ENCODE measurements at regions not wholly inside any gene's neighbourhood (a gene's known extent, or its start where the extent isn't known, plus 50 kb on each side); places are given as distances from the start of the nearest gene placed in this dataset.
"Not testable (repeated sequence)": the region's sequence is repeated elsewhere in the genome, so short reads cannot be mapped to it uniquely, and the experiment has no call there.

DNA sequence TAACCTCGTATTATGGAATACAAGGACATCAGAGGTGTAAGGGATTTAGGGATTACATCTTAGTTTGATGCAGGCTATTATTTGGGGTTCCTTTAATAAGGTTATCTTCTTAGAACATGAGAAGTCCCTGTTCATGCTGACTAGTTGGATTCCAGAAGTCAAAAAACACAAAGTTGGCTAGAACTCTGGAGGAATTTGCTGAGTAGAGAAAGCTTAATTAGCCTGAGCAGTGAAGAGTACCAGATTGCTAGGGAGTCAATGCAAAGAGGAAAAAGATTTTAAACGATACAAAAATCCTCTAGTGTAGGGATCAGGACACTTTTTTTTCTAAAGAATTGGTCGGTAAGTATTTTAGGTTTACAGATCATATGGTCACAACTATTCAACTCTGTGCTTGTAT lies 1872.5 kb upstream of the C9orf72 start:
- H3K9ac ChIP-seq (ENCODE audit: low read depth in 2 of 2, low read length in 2 of 2), result no peak overlapping the region
- no peaks in the 10 kb centered on the region for H3K27me3 ChIP-seq
- no peak overlapping the region for H3K4me3 ChIP-seq
- no peaks in the 10 kb centered on the region for H3K36me3 ChIP-seq
- DNase-seq, result no peak
- intact Hi-C loops (cut with DNase I), result no loop called here
- H3K27ac ChIP-seq, result no peak overlapping the region
- TF ChIP-seq, protein P1, sequence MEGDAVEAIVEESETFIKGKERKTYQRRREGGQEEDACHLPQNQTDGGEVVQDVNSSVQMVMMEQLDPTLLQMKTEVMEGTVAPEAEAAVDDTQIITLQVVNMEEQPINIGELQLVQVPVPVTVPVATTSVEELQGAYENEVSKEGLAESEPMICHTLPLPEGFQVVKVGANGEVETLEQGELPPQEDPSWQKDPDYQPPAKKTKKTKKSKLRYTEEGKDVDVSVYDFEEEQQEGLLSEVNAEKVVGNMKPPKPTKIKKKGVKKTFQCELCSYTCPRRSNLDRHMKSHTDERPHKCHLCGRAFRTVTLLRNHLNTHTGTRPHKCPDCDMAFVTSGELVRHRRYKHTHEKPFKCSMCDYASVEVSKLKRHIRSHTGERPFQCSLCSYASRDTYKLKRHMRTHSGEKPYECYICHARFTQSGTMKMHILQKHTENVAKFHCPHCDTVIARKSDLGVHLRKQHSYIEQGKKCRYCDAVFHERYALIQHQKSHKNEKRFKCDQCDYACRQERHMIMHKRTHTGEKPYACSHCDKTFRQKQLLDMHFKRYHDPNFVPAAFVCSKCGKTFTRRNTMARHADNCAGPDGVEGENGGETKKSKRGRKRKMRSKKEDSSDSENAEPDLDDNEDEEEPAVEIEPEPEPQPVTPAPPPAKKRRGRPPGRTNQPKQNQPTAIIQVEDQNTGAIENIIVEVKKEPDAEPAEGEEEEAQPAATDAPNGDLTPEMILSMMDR (IDR thresholded peaks at IDR 0.05), result no peak
- no peaks in the 10 kb centered on the region for H3K4me1 ChIP-seq
- no peaks in the 10 kb centered on the region for H3K9me3 ChIP-seq

DNA sequence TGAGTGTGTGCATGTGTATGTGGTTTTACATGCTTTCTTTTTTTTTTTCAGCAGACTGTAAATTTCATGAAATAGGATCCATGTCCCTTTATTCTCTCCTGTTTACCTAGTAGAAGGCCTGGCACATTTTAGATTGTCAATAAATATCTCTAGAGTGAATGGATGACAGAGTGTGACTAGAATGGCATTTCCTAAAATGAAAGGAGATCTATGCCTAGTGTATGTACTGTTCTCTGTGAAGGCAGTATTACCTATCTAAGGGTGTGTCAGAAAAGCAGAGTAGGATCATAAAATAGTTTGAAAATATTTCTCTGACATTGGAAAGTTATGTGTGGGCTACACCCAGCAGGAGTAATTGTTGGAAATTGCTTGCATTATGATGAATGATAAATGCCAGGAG lies 1876.0 kb upstream of the C9orf72 start:
- DNase-seq, result no peak
- intact Hi-C loops (cut with DNase I), result no loop called here
- Histone ChIP-seq H3K9ac (ENCODE audit: low read depth in 2 of 2, low read length in 2 of 2) (no peak overlapping the region), H3K27ac (no peak overlapping the region), H3K27me3 (no peaks in the 10 kb centered on the region), H3K36me3 (no peaks in the 10 kb centered on the region), H3K9me3 (no peaks in the 10 kb centered on the region), H3K4me3 (no peak overlapping the region), H3K4me1 (no peaks in the 10 kb centered on the region)
- TF ChIP-seq, protein P1 (IDR thresholded peaks at IDR 0.05), result no peak

DNA sequence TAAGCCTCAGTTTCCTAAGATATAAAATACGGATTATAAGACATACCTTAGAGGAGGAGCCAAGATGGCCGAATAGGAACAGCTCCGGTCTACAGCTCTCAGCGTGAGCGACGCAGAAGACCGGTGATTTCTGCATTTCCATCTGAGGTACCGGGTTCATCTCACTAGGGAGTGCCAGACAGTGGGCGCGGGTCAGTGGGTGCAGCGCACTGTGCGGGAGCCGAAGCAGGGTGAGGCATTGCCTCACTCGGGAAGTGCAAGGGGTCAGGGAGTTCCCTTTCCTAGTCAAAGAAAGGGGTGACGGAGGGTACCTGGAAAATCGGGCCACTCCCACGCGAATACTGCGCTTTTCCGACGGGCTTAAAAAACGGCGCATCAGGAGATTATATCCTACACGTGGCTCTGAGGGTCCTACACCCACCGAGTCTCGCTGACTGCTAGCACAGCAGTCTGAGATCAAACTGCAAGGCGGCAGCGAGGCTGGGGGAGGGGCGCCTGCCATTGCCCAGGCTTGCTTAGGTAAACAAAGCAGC lies 1877.1 kb upstream of the C9orf72 start:
- H3K36me3 ChIP-seq; DNase-seq; intact Hi-C loops (cut with DNase I); H3K4me3 ChIP-seq; H3K9ac ChIP-seq (ENCODE audit: low read depth in 2 of 2, low read length in 2 of 2); H3K27me3 ChIP-seq; H3K4me1 ChIP-seq; H3K9me3 ChIP-seq; H3K27ac ChIP-seq: not testable (repeated sequence)

DNA sequence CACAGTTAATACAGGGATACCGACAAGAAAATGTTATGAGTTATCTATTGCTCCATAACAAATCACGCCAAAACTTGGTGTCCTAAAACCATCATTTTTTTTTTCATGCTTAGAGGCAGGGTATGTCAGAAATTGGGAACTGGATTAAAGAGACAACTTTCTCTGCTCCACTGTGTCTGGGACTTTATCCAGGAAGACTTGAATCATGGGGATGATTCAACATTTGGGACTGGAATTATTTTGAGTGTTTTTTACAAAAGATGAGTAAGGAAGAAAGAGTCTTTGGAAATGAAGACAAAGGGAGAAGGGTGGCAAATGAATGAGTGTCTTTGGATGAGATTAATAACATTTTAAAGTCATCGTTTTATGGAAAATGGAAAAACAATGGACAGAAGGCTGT lies 1883.7 kb upstream of the C9orf72 start:
- intact Hi-C loops (cut with DNase I), result no loop called here
- no peak overlapping the region for H3K27ac ChIP-seq
- H3K9me3 ChIP-seq, result no peaks in the 10 kb centered on the region
- H3K36me3 ChIP-seq, result no peaks in the 10 kb centered on the region
- DNase-seq, result no peak
- H3K9ac ChIP-seq (ENCODE audit: low read depth in 2 of 2, low read length in 2 of 2), result no peak overlapping the region
- TF ChIP-seq, protein P1 (IDR thresholded peaks at IDR 0.05), result no peak
- no peak overlapping the region for H3K4me3 ChIP-seq
- H3K27me3 ChIP-seq, result no peaks in the 10 kb centered on the region
- no peaks in the 10 kb centered on the region for H3K4me1 ChIP-seq

DNA sequence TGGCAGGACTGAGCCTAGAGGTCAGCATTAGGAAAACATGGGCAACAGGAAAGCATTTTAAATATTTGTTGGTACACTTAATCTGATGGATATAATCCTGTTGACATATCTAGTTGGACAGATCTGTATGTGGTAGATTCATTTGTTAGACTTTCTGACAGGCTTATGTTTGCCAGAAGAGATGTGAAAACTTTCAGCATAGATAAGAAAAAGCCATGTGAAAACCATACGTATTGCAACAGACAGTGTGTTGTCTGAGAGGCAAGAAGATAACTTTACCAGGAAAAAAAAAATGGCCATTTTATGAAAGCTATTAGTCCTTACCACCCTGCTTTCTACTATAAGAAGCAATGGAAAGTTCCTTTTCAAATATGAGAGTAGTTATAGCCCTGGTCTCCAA lies 1902.2 kb upstream of the C9orf72 start:
- H3K4me3 ChIP-seq, result no peak overlapping the region
- DNase-seq, result no peak
- no peak overlapping the region for H3K9ac ChIP-seq (ENCODE audit: low read depth in 2 of 2, low read length in 2 of 2)
- intact Hi-C loops (cut with DNase I), result no loop called here
- H3K27me3 ChIP-seq, result no peaks in the 10 kb centered on the region
- H3K4me1 ChIP-seq, result no peaks in the 10 kb centered on the region
- H3K9me3 ChIP-seq, result no peaks in the 10 kb centered on the region
- H3K27ac ChIP-seq, result no peak overlapping the region
- TF ChIP-seq, protein P1 (IDR thresholded peaks at IDR 0.05), result no peak
- H3K36me3 ChIP-seq, result no peaks in the 10 kb centered on the region

DNA sequence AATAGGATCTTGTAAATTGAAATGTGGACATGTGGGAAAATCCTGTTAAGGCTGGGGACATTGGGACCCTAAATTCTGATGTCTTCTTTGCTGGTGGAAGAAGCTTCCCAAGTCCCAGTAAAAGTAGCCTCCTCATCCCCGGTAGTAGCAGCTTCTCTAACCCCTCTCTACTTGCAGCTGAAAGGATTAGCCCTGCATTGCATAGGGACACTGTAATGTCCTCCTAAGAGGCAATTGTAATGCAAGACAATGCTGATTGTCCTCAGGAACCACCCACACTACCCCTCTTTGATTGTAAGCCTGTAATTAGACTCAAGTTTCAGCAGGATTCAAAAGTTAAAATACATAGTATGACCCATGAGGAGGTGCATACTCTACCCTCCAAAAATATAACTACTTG lies 1938.4 kb upstream of the C9orf72 start:
- H3K27ac ChIP-seq, result no peak overlapping the region
- intact Hi-C loops (cut with DNase I), result no loop called here

More for the DNA sequence above, 1938.4 kb upstream of the C9orf72 start:
- H3K4me1 ChIP-seq, result no peaks in the 10 kb centered on the region
- TF ChIP-seq, protein P1 (IDR thresholded peaks at IDR 0.05), result no peak
- no peaks in the 10 kb centered on the region for H3K27me3 ChIP-seq
- H3K36me3 ChIP-seq, result no peaks in the 10 kb centered on the region
- no peak overlapping the region for H3K9ac ChIP-seq (ENCODE audit: low read depth in 2 of 2, low read length in 2 of 2)
- H3K9me3 ChIP-seq, result no peaks in the 10 kb centered on the region
- no peak for DNase-seq
- H3K4me3 ChIP-seq, result no peak overlapping the region
